ENCODE measurements at regions not wholly inside any gene's neighbourhood (a gene's known extent, or its start where the extent isn't known, plus 50 kb on each side); places are given as distances from the start of the nearest gene placed in this dataset.

GRCh38 chr2:64767670-64768468 is 114.2 kb upstream of the SERTAD2 start:
- peak; percentile 88 to 93 (median 89) for DNase-seq
- no peaks in the 10 kb centered on the region for H3K9me3 ChIP-seq
- intact Hi-C loops (cut with DNase I, micrococcal nuclease): no loop called here
- TF ChIP-seq CTCF (IDR thresholded peaks at IDR 0.05): no peak
- H3K4me1 ChIP-seq (ENCODE audit: low read depth): peaks cover 11% of the 10 kb centered on the region
- ATAC-seq: peak; percentile 94
- H3K36me3 ChIP-seq (ENCODE audit: low read depth): no peaks in the 10 kb centered on the region
- H3K4me3 ChIP-seq: peak overlapping the region; percentile 43

- intact Hi-C loops (cut with DNase I, micrococcal nuclease): no loop called here
- ATAC-seq: peak; percentile 2
- peaks cover 11% of the 10 kb centered on the region for H3K4me1 ChIP-seq (ENCODE audit: low read depth)
- H3K4me3 ChIP-seq: peak overlapping the region; percentile 43
- no peaks in the 10 kb centered on the region for H3K9me3 ChIP-seq
- peak in 1 of 3 donors; percentile 19 for DNase-seq
- no peak for TF ChIP-seq CTCF (IDR thresholded peaks at IDR 0.05)
- H3K36me3 ChIP-seq (ENCODE audit: low read depth): no peaks in the 10 kb centered on the region
Observed at GRCh38 chr2:64768491-64769005, 114.8 kb upstream of the SERTAD2 start.

- peak; percentile 67 to 69 (median 67) for DNase-seq
- Histone ChIP-seq H3K4me1 (ENCODE audit: low read depth) (peaks cover 11% of the 10 kb centered on the region), H3K9me3 (no peaks in the 10 kb centered on the region), H3K4me3 (no peak overlapping the region), H3K36me3 (ENCODE audit: low read depth) (no peaks in the 10 kb centered on the region)
- intact Hi-C loops (cut with DNase I, micrococcal nuclease): no loop called here
- peak; percentile 54 for ATAC-seq
- TF ChIP-seq CTCF (IDR thresholded peaks at IDR 0.05): no peak
Observed at GRCh38 chr2:64769392-64770044, 115.8 kb upstream of the SERTAD2 start.

GRCh38 chr2:64770137-64770780 is 116.5 kb upstream of the SERTAD2 start:
- Histone ChIP-seq H3K4me1 (ENCODE audit: low read depth) (peaks cover 11% of the 10 kb centered on the region), H3K9me3 (peaks cover under 1% of the 10 kb centered on the region), H3K4me3 (no peak overlapping the region), H3K36me3 (ENCODE audit: low read depth) (no peaks in the 10 kb centered on the region)
- intact Hi-C loops (cut with DNase I, micrococcal nuclease): no loop called here
- TF ChIP-seq CTCF (IDR thresholded peaks at IDR 0.05): no peak
- no peak for DNase-seq
- ATAC-seq: no peak

- Histone ChIP-seq H3K4me1 (ENCODE audit: low read depth) (peaks cover 11% of the 10 kb centered on the region), H3K9me3 (peaks cover 5% of the 10 kb centered on the region), H3K36me3 (ENCODE audit: low read depth) (no peaks in the 10 kb centered on the region), H3K4me3 (no peak overlapping the region)
- no peak for ATAC-seq
- TF ChIP-seq CTCF (IDR thresholded peaks at IDR 0.05): no peak
- intact Hi-C loops (cut with DNase I, micrococcal nuclease): no loop called here
- peak in 1 of 3 donors; percentile 22 for DNase-seq
Observed at GRCh38 chr2:64770781-64771334, 117.1 kb upstream of the SERTAD2 start.

All from mucosa of descending colon (tissue), 3 donors.